HTR-8/SVneo (cell line): ENCODE measurements at regions not wholly inside any gene's neighbourhood (a gene's known extent, or its start where the extent isn't known, plus 50 kb on each side); places are given as distances from the start of the nearest gene placed in this dataset.
"Not testable (repeated sequence)": the region's sequence is repeated elsewhere in the genome, so short reads cannot be mapped to it uniquely, and the experiment has no call there.

Source experiments
- DNase-seq: peaks from one replicate; pipeline ENCODE4 v3.0.0; 2011; ENCODE audit warnings: low spot score, mixed read lengths; ENCODE audit not compliant: insufficient read length
- FAIRE-seq: peaks from 2 replicates; lab custom pipeline; 2011; peaks lifted over from hg19 to GRCh38; lab: Jason Lieb, UNC

DNA sequence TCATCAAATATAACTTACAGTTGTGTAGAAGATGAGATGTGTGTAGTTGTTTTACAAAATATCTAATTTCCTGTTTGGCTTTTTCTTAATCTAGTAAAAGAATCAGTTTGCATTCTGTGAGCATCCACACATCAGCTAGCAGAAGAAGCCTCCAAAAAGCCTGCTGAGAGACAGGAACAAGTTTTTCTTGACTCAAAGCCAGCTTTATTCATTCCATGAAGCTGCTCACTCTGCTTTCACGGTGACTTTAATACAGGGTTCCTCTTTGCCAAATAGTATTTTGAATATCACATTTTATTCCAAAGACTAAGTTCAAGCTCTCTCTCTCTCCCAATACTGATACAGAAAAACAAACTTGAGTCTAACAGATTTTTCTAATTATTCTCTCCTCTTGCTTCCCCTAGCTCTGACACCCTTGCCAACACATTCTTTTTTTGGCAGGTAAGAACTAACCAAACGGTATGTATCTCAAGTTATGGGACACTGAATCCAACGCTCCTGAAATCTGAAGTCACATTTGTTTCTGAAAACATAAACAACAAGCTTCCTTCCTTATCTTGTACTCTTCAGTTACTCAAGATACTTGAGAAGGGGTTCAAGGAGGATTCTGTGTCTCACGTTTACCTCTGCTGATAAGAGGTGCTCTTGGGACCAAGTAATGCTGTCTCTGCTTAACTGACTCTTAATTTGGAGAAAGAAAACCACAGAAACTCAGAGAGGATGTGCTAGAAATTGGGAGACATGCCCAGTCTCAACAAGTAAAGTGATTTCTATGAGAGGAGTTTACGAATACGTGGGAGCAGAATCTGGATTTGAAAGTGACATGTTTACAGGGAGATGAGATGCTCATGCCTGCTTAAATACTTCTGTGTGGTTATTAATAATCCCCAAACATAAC is 184.2 kb upstream of the SPTLC3 start:
- DNase-seq = no peak
- FAIRE-seq = no peak

DNA sequence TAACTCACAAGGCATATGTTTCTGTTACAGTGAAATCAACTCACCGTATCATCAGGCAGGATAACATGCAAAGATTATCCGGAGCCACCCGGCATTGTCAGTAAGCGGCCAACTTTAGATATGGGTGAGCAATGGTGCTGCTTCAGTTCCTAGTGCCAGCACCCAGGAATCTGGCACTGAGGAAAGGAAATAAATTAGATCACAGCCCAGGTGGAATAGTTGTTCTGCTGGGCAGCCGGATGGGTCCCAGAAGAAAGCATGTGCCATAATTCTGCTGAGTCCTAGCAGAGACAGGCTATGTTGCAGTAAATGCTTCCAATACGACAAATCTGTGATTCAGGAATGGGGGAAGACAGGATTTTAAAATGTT is 183.6 kb upstream of the SPTLC3 start:
- DNase-seq (no peak), FAIRE-seq (no peak)

DNA sequence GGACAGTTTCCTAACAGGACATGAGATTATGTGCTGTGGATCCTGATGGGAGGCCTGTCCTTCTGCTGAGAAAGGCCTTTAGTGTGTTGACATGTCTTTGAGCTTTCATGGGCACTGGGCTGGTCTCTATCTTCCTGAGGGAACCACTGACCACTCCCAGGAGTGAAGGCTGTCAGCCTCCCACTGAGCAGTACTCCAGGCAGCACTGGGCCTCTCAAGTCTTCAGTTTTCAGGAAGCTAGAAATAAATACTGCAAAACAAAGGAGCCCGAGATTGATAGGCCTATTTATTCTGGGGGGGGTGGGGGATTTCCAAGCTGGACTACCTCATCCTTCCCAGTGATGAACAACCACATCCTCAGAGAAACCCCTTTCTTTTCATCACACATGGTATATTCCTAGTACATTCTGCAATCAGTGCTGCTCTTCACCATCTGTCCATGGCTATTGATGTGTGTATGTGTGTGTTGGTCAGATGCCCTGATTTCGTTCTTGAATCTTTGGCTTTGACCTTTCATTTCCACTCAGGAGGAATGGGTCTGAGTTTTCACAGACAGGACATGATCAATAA is 180.9 kb upstream of the SPTLC3 start:
- FAIRE-seq (no peak), DNase-seq (no peak)

- DNase-seq = no peak
- no peak for FAIRE-seq
These were observed 179.6 kb upstream of the SPTLC3 start for GRCh38 chr20:12829170-12829569.

DNA sequence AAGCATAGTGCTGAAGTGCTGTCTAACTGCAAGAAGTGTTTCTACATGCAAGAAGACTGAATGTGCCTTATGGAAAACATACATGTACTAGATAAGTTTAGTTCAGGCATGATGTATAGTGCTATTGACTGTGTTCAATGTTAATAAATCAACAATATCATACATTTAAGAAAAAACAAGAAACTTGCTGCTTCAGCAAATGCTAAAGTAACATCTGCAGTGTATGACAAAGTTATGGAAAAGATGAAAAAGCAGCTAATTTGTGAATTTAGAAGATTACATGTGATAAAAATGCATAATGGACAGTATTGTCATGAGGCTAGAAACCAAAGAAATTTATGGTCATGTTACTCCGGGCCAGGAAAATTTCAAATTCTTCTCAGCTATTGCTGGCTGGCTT is 174.9 kb upstream of the SPTLC3 start:
- no peak for FAIRE-seq
- no peak for DNase-seq

DNA sequence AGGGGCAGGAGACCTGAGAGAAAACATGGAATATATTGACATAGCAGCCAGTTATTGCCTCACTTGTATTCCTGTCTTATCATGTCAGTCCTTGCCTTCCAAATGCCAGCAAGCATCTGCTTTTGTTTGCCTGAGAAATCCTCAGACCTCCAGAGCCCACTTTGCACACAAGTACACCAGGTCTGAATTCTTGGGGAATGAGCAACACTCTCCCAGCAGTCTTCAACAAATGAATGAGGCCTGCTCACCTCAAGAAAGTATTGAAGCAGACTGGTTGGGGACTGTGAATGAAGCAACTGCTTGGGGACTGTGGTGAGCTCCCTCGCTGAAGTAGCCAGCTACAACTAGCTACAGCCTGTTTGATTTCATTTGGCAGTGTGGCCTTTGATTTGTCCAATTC is 172.8 kb upstream of the SPTLC3 start:
- FAIRE-seq (no peak), DNase-seq (no peak)

DNA sequence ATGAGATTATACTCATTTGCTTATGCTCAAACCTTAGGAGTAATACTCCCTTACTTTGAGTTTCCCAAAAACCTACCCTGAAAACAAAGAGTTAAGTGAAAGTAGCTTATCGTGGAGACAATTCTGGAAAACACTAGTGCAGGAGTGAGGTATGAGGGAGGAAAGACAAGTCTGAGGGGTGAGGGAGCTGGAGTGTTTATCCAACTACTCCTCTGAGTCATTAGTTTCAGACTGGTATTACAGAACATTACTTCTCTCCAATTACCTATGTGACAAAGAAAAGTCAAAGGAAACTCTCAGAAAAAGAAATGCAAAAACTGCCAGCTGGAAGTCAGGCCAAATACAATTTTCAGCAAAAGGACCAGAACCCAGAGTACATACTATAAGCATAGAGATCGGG is 171.1 kb upstream of the SPTLC3 start:
- FAIRE-seq = no peak
- no peak for DNase-seq

GRCh38 chr20:12838261-12838866 is 170.4 kb upstream of the SPTLC3 start:
- FAIRE-seq (no peak), DNase-seq (no peak)

GRCh38 chr20:12847872-12848271 is 160.9 kb upstream of the SPTLC3 start:
- no peak for FAIRE-seq
- no peak for DNase-seq

- FAIRE-seq (no peak), DNase-seq (no peak)
These were observed 159.4 kb upstream of the SPTLC3 start for GRCh38 chr20:12849225-12849910.

DNA sequence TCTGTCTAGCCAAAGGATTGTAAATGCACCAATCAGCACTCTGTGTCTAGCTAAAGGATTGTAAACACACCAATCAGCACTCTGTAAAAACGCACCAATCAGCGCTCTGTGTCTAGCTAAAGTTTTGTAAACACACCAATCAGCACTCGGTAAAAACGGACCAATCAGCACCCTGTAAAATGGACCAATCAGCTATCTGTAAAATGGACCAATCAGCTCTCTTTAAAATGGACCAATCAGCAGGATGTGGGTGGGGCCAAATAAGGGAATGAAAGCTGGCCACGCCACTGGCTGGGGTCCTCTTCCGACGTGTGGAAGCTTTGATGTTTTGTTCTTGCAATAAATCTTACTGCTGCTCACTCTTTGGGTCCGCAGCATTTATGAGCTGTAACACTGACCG is 151.1 kb upstream of the SPTLC3 start:
- FAIRE-seq, DNase-seq: not testable (repeated sequence)

GRCh38 chr20:12860619-12861247 is 148.0 kb upstream of the SPTLC3 start:
- FAIRE-seq = no peak
- no peak for DNase-seq

- no peak for FAIRE-seq
- no peak for DNase-seq
These were observed 139.1 kb upstream of the SPTLC3 start for GRCh38 chr20:12869669-12870068.

- FAIRE-seq (no peak), DNase-seq (no peak)
These were observed 138.2 kb upstream of the SPTLC3 start for GRCh38 chr20:12870588-12870987.

DNA sequence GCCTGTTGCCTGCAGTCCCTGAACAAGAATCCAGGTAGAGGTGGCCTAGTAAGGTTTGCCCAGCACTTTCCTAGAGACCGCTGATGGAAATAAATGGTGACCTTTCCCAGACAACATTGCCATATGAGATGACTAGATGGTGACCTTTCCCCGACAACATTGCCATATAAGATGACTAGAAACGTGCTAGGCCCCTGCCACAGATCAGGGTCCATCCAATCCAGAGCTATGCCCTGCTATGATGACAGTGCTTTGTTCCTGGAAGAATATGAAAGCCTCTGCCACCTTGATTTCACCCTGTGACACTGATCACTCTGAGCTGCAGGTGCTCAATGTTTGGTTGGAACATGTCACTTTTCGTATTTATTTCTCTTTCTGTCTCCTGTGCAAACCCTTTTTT is 133.8 kb upstream of the SPTLC3 start:
- no peak for FAIRE-seq

DNA sequence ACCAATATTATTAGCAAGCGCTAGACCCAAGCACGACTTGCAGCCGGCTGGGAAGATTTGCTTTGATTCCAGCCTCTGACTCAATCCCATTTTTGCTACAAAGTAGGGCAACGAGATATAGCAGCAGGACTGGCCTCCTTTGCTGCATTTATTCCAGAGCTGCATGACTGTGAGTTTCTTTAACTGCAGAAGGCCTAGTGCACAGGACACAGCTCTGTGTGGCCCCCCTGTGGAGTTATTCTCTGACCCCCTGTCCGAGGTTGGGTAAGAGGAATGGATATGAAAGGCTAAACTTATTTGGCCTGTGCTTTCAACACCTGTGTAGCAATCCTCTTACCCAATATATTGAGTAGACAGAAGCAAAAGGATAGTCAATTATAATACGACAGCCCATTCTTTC is 133.3 kb upstream of the SPTLC3 start:
- FAIRE-seq (no peak), DNase-seq (no peak)

More for the DNA sequence above, 133.8 kb upstream of the SPTLC3 start:
- no peak for DNase-seq

DNA sequence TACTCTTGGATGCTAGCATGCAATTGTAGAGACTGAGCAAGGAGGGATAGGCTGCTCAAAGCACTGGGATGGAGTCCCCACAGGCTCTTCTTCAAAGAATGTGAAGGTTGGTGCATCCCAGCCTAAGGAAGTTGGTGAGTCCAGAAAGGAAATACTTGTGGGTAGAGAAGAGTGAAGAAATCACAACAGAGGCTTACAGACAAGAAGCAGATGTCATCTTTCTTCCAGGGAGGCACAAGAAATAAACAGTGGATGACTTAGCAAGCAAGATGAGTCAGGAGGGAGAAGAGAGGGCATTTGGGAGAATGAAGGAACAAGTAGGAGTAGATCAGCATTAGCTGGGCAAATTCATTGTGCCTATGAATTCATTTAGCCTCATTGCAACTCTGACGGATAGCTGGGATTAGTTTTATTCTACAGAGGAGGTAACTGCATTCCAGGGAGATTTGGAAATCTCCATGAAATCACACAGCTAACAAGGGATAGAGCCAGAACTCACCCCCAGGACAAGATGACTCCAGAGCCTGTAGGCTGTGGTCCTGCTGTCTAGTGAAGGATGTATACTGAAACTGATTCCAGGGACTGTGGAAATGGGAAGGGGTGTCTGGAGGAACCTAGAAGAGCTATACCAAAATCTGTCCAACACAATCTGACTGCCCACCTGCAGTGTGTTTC is 125.8 kb upstream of the SPTLC3 start:
- FAIRE-seq (no peak), DNase-seq (no peak)

DNA sequence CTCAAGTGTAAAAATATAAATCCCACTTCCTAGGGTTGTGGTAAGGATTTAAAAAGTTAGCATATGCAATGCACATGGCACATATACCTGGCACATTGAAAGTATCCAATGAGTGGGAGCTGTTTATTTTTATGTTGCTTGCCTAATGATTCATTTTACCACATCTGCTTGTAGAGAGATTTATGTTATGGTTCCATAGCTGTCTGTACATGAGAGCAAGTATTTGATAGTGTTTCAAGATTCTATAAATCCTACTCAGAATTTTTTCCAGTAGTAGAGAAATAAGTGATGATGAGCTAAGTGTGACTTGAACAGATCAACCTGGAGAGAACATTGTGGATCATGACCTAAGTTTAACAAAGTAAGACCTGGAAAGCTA is 125.3 kb upstream of the SPTLC3 start:
- DNase-seq (no peak), FAIRE-seq (no peak)

- FAIRE-seq = no peak
- no peak for DNase-seq
These were observed 122.0 kb upstream of the SPTLC3 start for GRCh38 chr20:12886618-12887363.
